ENCODE measurements at regions not wholly inside any gene's neighbourhood (a gene's known extent, or its start where the extent isn't known, plus 50 kb on each side); places are given as distances from the start of the nearest gene placed in this dataset.

- Histone ChIP-seq H3K4me3 (no peak overlapping the region), H3K9me3 (no peaks in the 10 kb centered on the region), H3K36me3 (no peaks in the 10 kb centered on the region), H3K4me1 (no peaks in the 10 kb centered on the region), H3K27ac (no peak overlapping the region), H3K27me3 (no peaks in the 10 kb centered on the region)
- DNase-seq (no peak), ATAC-seq (no peak)
- intact Hi-C loops (cut with DNase I; ENCODE audit: low total_unique reads): no loop called here
- in situ Hi-C loops (cut with MboI; ENCODE audit: low sequenced_read_pairs in 4 of 4): no loop called here
- TF ChIP-seq POLR2A (IDR thresholded peaks at IDR 0.05) (no peak), CTCF (IDR thresholded peaks at IDR 0.05 in 4 of 5, conservative IDR thresholded peaks at IDR 0.05 in 1 of 5) (no peak)
Observed at GRCh38 chr19:28294395-28294794, 918.6 kb downstream of the UQCRFS1 start.

GRCh38 chr19:28293685-28294084, 919.3 kb downstream of the UQCRFS1 start:
- in situ Hi-C loops (cut with MboI; ENCODE audit: low sequenced_read_pairs in 4 of 4): no loop called here
- intact Hi-C loops (cut with DNase I; ENCODE audit: low total_unique reads): no loop called here
- H3K9me3 ChIP-seq: no peaks in the 10 kb centered on the region
- H3K4me3 ChIP-seq: no peak overlapping the region
- H3K4me1 ChIP-seq: no peaks in the 10 kb centered on the region
- no peak overlapping the region for H3K27ac ChIP-seq
- DNase-seq: no peak
- no peak for TF ChIP-seq CTCF (IDR thresholded peaks at IDR 0.05 in 4 of 5, conservative IDR thresholded peaks at IDR 0.05 in 1 of 5)
- no peak for TF ChIP-seq POLR2A (IDR thresholded peaks at IDR 0.05)
- ATAC-seq: no peak
- no peaks in the 10 kb centered on the region for H3K36me3 ChIP-seq
- no peaks in the 10 kb centered on the region for H3K27me3 ChIP-seq

- DNase-seq: no peak
- intact Hi-C loops (cut with DNase I; ENCODE audit: low total_unique reads) (no loop called here), in situ Hi-C loops (cut with MboI; ENCODE audit: low sequenced_read_pairs in 4 of 4) (no loop called here)
- Histone ChIP-seq H3K27ac (no peak overlapping the region), H3K4me3 (no peak overlapping the region), H3K9me3 (no peaks in the 10 kb centered on the region), H3K4me1 (no peaks in the 10 kb centered on the region), H3K36me3 (no peaks in the 10 kb centered on the region), H3K27me3 (no peaks in the 10 kb centered on the region)
- no peak for ATAC-seq
- TF ChIP-seq POLR2A (IDR thresholded peaks at IDR 0.05) (no peak), CTCF (IDR thresholded peaks at IDR 0.05 in 4 of 5, conservative IDR thresholded peaks at IDR 0.05 in 1 of 5) (no peak)
Observed at GRCh38 chr19:28292822-28293500, 920.0 kb downstream of the UQCRFS1 start.

GRCh38 chr19:28291874-28292273, 921.1 kb downstream of the UQCRFS1 start:
- Histone ChIP-seq H3K36me3 (no peaks in the 10 kb centered on the region), H3K4me1 (no peaks in the 10 kb centered on the region), H3K4me3 (no peak overlapping the region), H3K27me3 (no peaks in the 10 kb centered on the region), H3K9me3 (no peaks in the 10 kb centered on the region), H3K27ac (no peak overlapping the region)
- intact Hi-C loops (cut with DNase I; ENCODE audit: low total_unique reads): no loop called here
- no peak for DNase-seq
- in situ Hi-C loops (cut with MboI; ENCODE audit: low sequenced_read_pairs in 4 of 4): no loop called here
- TF ChIP-seq CTCF (IDR thresholded peaks at IDR 0.05 in 4 of 5, conservative IDR thresholded peaks at IDR 0.05 in 1 of 5) (no peak), POLR2A (IDR thresholded peaks at IDR 0.05) (no peak)
- no peak for ATAC-seq

Data from gastrocnemius medialis (tissue), 4 donors.